ENCODE measurements at regions not wholly inside any gene's neighbourhood (a gene's known extent, or its start where the extent isn't known, plus 50 kb on each side); places are given as distances from the start of the nearest gene placed in this dataset.

DNA sequence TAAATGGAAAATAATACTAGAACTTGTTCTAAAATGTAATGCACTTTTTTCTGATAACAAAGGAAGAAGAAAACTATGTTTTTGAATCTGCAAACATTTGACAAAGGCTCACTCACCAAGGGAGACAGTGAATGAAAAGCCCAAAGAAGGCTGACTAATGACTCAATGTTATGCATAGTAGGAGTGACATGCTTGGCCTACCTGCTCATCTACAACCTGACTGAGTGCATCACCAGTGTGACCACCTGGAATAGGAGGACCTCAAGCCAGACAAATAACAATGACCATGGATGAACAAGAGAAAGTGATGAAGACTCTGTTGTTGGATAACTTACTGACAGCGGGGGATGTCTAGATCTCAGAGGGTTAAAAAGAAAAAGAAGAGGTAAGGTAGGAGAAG lies 157.2 kb downstream of the SIM1 start:
- no peaks in the 10 kb centered on the region for H3K9me3 ChIP-seq (ENCODE audit: low read depth)
- H3K4me1 ChIP-seq (ENCODE audit: low read depth) = no peaks in the 10 kb centered on the region
- H3K4me3 ChIP-seq = no peak overlapping the region
- no peak for DNase-seq (ENCODE audit: low read depth in 1 of 2, low spot score in 1 of 2)
- TF ChIP-seq, protein P1, sequence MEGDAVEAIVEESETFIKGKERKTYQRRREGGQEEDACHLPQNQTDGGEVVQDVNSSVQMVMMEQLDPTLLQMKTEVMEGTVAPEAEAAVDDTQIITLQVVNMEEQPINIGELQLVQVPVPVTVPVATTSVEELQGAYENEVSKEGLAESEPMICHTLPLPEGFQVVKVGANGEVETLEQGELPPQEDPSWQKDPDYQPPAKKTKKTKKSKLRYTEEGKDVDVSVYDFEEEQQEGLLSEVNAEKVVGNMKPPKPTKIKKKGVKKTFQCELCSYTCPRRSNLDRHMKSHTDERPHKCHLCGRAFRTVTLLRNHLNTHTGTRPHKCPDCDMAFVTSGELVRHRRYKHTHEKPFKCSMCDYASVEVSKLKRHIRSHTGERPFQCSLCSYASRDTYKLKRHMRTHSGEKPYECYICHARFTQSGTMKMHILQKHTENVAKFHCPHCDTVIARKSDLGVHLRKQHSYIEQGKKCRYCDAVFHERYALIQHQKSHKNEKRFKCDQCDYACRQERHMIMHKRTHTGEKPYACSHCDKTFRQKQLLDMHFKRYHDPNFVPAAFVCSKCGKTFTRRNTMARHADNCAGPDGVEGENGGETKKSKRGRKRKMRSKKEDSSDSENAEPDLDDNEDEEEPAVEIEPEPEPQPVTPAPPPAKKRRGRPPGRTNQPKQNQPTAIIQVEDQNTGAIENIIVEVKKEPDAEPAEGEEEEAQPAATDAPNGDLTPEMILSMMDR (IDR thresholded peaks at IDR 0.05; ENCODE audit: low read depth, low read length) = no peak
- H3K27me3 ChIP-seq = no peaks in the 10 kb centered on the region
- no peaks in the 10 kb centered on the region for H3K36me3 ChIP-seq
- no peak overlapping the region for H3K27ac ChIP-seq

DNA sequence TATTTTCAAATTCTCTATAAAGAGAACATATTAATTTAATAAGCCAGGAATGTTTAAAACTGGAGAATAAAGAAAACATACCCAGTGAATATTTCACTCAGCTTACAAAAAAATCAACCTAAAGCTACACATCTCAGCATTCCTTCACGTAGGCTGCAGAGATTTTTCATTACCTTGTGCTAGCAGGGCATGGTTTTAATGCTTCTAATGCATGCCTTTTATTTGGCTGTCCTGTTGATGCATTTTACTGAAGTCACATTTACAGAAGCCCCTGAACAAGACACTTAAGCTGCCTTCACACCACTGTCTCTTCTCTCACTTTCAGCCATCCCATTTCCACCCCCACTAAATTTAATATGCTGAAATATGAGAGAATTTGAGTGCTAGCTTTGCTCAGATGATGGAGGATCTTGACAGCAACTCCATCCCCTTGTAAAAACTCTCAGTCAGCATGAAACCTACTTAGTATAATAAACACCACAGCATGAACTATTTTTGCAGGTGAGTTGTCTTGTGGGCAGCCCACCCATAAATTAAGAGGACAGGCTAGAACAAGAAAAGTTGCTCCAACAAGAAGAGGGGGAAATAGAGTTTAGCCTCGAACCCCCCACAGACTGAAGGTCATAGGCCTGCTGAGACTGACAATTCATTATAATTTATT lies 159.4 kb downstream of the SIM1 start:
- Histone ChIP-seq H3K9me3 (ENCODE audit: low read depth) (no peaks in the 10 kb centered on the region), H3K4me3 (no peak overlapping the region), H3K4me1 (ENCODE audit: low read depth) (no peaks in the 10 kb centered on the region), H3K36me3 (no peaks in the 10 kb centered on the region), H3K27ac (no peak overlapping the region), H3K27me3 (no peaks in the 10 kb centered on the region)
- no peak for DNase-seq (ENCODE audit: low read depth in 1 of 2, low spot score in 1 of 2)
- TF ChIP-seq, protein P1 (IDR thresholded peaks at IDR 0.05; ENCODE audit: low read depth, low read length) = no peak

DNA sequence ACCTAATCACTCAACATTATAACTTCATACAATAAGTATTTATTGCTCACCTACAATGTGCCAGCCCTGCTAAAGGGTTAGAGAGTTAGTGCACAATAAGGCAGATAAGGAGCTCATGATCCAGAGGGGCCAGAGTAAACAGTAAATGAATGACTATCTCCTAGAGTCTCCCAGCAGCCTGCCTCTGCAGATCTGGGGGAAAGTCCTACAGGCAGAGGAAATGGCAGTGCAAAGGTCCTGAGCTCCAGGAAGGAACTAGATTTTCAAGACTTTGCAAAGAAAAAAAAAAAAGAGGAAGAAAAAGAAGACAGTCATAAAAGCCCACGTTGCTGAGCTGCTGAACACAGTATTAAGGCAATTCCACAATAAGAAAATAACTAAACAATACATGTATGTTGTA lies 160.1 kb downstream of the SIM1 start:
- Histone ChIP-seq H3K27ac (no peak overlapping the region), H3K9me3 (ENCODE audit: low read depth) (no peaks in the 10 kb centered on the region), H3K27me3 (no peaks in the 10 kb centered on the region), H3K4me3 (no peak overlapping the region), H3K36me3 (no peaks in the 10 kb centered on the region), H3K4me1 (ENCODE audit: low read depth) (no peaks in the 10 kb centered on the region)
- DNase-seq (ENCODE audit: low read depth in 1 of 2, low spot score in 1 of 2) = peak in 1 of 2 donors; percentile 2
- TF ChIP-seq, protein P1 (IDR thresholded peaks at IDR 0.05; ENCODE audit: low read depth, low read length) = no peak

DNA sequence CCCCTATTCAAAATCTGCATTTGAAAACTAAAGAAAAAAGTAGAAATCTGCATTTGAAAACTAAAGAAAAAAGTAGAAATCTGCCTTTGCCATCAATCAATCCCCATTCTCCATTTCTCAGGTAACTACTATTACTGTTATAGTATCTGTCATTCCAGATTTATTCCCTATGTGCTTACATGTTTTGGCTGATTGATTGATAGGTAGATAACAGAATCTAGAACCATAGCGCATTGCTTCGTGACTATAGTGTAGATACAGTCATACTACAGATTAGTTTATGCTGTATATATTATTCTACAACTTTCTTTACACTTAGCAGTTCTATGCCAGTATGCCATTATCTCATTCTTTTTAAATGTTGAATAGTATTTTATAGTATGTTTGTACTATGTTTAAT lies 163.0 kb downstream of the SIM1 start:
- TF ChIP-seq, protein P1 (IDR thresholded peaks at IDR 0.05; ENCODE audit: low read depth, low read length) = no peak
- H3K36me3 ChIP-seq = no peaks in the 10 kb centered on the region
- H3K27me3 ChIP-seq = no peaks in the 10 kb centered on the region
- no peak for DNase-seq (ENCODE audit: low read depth in 1 of 2, low spot score in 1 of 2)
- no peak overlapping the region for H3K4me3 ChIP-seq
- H3K9me3 ChIP-seq (ENCODE audit: low read depth) = no peaks in the 10 kb centered on the region
- H3K27ac ChIP-seq = no peak overlapping the region
- no peaks in the 10 kb centered on the region for H3K4me1 ChIP-seq (ENCODE audit: low read depth)

DNA sequence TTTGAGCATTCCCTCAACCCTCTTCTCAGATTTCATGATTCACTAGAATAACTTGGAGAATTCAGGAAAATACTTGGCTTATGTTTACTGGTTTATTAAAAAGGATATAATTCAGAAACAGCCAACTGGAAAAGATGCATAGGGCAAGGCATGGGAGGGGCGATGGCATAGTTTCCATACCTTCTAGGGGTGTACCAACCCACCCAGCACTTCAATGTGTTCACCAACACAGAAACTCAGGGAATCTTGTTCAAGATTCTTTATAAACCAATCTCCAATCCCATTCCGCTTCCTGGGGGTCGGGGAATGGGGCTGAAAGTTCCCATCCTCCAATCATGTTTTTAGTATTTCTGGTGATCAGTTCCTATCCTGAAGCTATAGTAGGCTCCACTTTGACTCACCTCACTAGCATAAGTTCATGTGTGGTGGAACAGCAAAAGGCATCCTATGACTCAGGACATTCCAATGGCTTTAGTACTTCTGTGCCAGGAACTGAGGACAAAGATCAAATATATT lies 164.4 kb downstream of the SIM1 start:
- TF ChIP-seq, protein P1 (IDR thresholded peaks at IDR 0.05; ENCODE audit: low read depth, low read length) = no peak
- Histone ChIP-seq H3K27me3 (no peaks in the 10 kb centered on the region), H3K27ac (no peak overlapping the region), H3K36me3 (no peaks in the 10 kb centered on the region), H3K4me3 (no peak overlapping the region), H3K9me3 (ENCODE audit: low read depth) (no peaks in the 10 kb centered on the region), H3K4me1 (ENCODE audit: low read depth) (no peaks in the 10 kb centered on the region)
- peak in 1 of 2 donors; percentile 87 for DNase-seq (ENCODE audit: low read depth in 1 of 2, low spot score in 1 of 2)
